GM18867 (cell line): ENCODE measurements at regions not wholly inside any gene's neighbourhood (a gene's known extent, or its start where the extent isn't known, plus 50 kb on each side); places are given as distances from the start of the nearest gene placed in this dataset.

Source experiments
- ATAC-seq: cut with Tn5 transposase; IDR thresholded peaks from one replicate; pipeline ENCODE4 v1.9.1; 2021; ENCODE audit warnings: mild to moderate bottlenecking, moderate library complexity; ENCODE audit not compliant: unreplicated experiment

- ATAC-seq, result no peak
These were observed 952.7 kb downstream of the BRD1 start for GRCh38 chr22:48874956-48875355.

- no peak for ATAC-seq
These were observed 954.5 kb downstream of the BRD1 start for GRCh38 chr22:48873191-48873520.

GRCh38 chr22:48872271-48873190, 955.1 kb downstream of the BRD1 start:
- ATAC-seq, result no peak

GRCh38 chr22:48871176-48871840, 956.4 kb downstream of the BRD1 start:
- ATAC-seq, result no peak

DNA sequence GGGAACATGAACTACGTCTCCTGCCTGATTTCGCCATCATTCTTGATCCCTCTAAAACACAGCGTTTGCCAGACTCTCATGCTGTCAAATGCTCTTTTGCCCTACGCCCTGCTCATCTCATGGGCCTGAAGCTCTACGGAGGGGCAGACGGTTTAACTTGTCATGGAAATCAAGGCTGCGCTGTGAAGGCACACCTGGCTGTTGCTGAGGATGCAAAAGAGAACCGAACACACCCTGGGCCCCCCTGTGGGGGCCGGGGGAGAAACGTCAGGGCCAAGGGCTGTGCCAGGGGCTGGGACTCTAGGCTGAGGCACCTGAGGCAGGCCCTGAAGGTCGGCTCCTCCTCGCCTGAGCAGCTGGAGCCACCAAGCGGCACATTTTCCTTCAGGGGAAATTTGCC, 957.2 kb downstream of the BRD1 start:
- no peak for ATAC-seq

DNA sequence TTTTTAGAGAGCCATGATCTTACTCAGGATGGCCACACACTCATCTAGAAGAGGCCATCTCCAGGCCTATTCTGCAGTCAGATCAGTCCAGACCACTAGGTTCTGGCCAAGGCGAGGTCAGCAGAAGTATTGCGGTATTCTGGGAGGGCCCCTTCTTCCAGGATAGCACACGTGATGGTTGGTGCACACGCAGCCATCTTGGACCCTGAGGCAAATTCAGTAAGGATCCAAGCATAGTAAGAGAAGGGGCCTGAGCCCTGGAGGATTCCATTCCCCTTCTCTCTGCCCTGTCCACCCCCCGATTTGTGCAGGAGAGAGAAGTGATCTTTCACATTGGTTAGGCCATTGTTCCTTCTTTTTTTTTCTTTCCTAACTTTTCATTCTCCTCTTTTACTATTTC, 957.9 kb downstream of the BRD1 start:
- ATAC-seq, result no peak

DNA sequence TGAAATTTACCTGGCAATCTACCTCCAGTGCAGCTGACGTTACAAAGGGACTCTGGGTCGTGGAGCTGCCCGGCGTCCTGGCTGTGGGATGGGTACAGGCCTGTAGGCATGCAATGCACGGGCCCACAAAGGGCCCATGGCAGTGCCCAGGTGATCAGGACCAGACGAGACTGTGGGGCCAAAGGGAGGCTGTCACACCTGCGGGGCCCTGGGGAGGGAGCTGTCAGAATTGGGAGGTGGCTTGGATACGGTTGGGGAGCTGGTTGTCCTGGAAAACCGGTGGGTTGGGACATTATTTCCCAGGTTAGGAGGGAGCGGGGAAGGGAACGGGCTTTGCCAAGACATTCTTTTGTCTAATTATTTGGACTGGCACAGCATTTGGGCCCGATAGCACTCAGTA, 958.5 kb downstream of the BRD1 start:
- no peak for ATAC-seq

DNA sequence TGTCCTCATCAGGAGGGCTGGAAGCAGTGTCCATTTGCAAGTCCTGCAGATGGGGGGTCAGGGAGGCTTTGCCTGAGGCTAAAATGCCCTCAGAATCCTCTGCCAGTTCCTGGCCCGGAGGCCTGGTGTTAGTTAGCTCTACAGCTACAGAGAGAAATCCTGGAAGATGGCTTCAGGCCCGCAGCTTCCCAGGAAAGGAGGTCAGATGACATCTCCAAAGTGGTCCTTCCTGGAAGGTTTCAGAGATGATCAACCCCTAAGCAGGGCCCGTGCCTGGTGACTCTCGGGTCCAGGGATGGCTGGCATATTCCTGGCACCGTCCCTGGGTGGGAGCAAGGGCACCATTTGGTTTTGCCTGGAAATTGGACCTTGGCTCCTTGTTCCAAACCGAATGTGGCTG, 959.1 kb downstream of the BRD1 start:
- no peak for ATAC-seq

GRCh38 chr22:48867891-48868290, 959.8 kb downstream of the BRD1 start:
- ATAC-seq, result no peak

GRCh38 chr22:48866906-48867681, 960.6 kb downstream of the BRD1 start:
- ATAC-seq, result no peak

DNA sequence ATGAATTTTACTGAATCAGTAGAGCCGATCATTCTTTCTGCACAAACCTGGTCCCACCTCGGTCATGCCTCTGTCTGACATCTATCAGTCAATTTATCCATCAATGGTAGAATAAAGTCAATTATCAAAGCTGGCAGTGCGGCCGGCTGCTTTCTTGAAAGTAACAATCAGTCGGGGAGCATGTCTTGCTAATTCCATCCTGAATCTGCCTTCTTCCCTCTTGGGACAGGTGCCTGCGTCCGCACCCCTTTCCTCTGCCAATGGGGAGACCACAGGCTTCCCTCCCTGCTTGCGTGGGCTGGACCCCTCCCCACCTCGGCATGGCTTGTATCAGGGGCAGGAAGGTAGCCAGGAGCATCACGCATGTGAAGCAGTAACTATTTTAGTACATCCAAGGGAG, 962.9 kb downstream of the BRD1 start:
- ATAC-seq, result no peak

DNA sequence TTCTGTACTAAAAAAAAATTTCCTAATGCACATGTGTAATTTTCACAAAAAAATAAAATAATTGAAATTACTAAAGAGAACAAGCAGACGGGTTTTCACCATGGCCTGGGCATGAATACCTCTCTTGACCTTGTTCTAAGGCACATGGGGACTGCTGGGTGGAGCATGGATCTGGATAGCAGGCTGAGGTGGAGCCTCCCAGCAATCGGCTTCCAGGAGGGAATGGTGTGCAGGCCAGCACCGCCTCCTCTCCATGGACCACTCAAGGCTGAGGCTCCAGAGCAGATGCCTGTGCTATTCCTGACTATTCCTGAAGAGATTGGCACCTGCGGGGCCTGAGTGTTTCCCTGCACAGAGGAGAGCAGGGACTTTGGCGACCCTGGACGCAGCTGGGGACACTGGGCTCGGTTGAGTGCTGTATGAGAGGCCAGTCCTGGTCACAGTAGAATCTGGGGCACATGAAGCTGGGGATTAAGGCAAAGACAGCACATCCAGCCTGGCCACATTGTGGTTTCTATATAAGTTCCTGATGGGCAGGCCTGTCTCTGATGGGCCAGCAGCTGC, 963.6 kb downstream of the BRD1 start:
- ATAC-seq, result no peak

DNA sequence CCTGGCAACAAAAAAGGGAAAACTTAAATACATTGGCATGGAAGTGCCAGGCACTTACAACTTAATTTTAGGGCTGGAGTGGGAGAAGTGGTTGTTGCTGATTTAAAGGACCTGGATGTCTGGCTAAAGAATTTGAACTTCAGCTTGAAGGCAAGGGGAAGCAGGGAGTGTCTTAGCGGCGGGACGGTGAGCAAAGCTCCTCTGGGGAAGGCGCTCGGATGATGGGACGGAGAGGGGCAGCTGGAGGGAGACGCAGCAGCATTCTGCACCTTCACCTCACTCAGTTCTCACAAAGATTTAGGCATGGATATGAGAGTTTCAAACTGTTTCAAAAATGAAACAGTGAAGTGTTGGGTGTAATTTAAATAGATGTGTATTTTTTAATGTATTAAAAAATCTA, 967.1 kb downstream of the BRD1 start:
- ATAC-seq, result no peak

DNA sequence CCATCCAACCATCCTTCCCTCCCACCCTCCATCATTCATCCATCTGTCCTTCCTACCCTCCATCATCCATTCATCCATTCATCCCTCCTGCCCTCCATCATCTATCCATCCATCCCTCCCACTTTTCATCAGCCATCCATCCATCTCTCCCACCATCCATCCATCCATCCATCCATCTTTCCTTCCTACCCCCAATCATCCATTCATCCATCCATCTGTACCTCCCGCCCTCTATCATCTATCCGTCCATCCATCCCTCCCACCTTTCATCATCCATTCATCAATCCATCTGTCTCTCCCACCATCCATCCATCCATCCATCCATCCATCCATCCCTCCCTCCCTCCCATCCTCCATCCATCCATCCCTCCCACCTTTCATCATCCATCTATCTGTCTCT, 968.8 kb downstream of the BRD1 start:
- no peak for ATAC-seq

GRCh38 chr22:48858121-48858520, 969.6 kb downstream of the BRD1 start:
- no peak for ATAC-seq

DNA sequence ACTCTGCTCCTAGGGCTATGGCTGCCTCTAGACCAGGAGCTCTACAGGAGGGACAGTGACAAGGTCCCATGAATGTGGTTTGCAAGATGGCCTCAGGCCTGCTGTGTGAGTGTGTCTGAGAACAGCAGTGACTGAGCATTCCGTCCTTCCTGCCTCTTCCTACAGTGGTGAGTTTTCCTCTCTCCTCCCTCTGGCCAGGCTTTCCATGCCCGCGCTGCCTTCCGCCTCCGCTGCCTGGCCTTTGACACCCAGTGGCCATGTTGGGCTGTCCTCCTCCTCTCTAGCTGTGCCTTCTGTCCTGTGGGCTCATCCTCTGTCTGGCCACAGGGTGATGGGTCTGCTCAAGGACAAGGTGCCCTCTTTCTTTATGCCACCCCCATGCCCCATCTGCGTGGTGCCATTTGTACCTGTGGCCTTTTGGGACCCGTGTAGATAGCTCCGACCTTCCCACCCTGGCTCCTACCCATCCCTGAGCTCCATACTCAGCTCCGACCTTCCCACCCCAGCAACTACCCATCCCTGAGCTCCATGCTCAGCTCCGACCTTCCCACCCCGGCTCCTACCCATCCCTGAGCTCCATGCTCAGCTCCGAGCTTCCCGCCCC, 970.4 kb downstream of the BRD1 start:
- ATAC-seq, result no peak

GRCh38 chr22:48856308-48856615, 971.4 kb downstream of the BRD1 start:
- no peak for ATAC-seq

DNA sequence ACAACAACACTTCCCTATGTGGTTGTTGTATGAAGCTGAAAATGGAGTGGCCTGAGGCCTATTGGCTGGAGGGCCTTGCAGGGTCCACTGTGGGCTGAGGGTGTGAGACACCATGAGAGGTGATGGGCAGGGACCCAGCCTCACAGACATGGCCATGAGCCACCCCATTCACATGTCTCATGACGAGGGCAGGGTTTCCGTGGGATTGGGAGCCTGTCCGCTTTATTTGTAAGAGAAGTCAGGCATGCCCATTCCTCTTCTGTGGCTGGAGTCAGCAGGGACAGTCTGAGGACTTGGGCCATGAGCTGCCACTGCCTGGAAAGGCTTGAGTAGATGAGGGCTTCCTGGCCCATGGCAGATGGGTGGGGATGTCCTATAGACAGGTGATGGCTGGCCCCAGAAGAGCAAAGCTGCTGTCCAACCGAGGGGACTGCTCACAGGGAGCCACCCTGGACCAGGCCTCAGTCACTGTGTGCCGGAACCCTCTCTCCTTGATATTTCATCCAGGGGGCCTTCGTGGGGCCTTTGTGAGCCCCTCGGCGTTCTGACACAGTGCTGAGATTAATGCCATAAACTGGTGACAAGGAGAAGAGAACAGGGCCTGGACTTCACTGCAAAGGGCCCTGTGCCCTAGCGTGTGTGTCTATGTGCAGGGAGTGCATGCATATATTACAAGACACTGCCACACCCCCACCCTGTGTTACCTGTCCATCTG, 971.9 kb downstream of the BRD1 start:
- no peak for ATAC-seq

GRCh38 chr22:48855013-48855412, 972.7 kb downstream of the BRD1 start:
- ATAC-seq, result no peak

DNA sequence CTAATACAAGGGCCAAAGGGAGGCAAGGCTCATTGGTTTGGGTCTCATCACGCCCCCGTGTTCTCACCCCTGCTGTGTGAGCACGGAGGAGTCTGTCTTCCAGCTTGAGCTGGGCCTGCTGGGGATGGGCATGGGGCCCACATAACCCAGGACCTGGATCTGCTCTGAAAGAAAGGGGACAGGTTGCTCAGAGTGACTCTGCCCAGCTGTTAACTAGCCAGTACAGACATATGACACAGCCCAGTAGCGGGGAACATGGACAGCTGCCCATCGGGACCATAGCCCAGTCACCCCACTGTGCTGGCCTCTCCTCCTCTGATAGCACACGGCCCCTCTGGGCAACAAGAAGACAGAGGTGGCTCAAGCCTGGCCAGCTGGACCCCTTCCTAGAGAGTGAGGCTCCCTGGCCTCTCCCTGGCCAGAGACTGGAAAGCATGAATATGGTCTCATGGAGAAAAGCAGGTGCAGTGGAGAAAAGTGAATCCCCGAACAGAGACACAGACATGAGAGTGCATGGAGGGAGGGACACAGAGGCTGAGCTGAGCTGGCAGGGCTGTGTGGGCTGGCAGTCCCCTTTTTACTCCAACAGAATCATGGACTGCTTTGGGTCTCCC, 973.9 kb downstream of the BRD1 start:
- ATAC-seq, result no peak
